ENCODE measurements at regions not wholly inside any gene's neighbourhood (a gene's known extent, or its start where the extent isn't known, plus 50 kb on each side); places are given as distances from the start of the nearest gene placed in this dataset.

- TF ChIP-seq CTCF (IDR thresholded peaks at IDR 0.05; ENCODE audit: insufficient read depth, low read length, severe bottlenecking): no peak
- H3K4me3 ChIP-seq (ENCODE audit: low read depth, low read length): no peak overlapping the region
- H3K27me3 ChIP-seq (ENCODE audit: control insufficient read depth, insufficient read depth, low read length): no peaks in the 10 kb centered on the region
- FAIRE-seq: no peak
- H3K36me3 ChIP-seq (ENCODE audit: control insufficient read depth, insufficient read depth, low read length): no peaks in the 10 kb centered on the region
- no peak for DNase-seq (ENCODE audit: low read depth)
Observed at GRCh38 chr1:238408737-238409136, 518.0 kb upstream of the ZP4 start.

- Histone ChIP-seq H3K4me3 (ENCODE audit: low read depth, low read length) (no peak overlapping the region), H3K36me3 (ENCODE audit: control insufficient read depth, insufficient read depth, low read length) (no peaks in the 10 kb centered on the region), H3K27me3 (ENCODE audit: control insufficient read depth, insufficient read depth, low read length) (no peaks in the 10 kb centered on the region)
- DNase-seq (ENCODE audit: low read depth) (no peak), FAIRE-seq (no peak)
- TF ChIP-seq CTCF (IDR thresholded peaks at IDR 0.05; ENCODE audit: insufficient read depth, low read length, severe bottlenecking): no peak
Observed at GRCh38 chr1:238406098-238406860, 515.6 kb upstream of the ZP4 start.

- no peak overlapping the region for H3K4me3 ChIP-seq (ENCODE audit: low read depth, low read length)
- no peak for FAIRE-seq
- no peak for TF ChIP-seq CTCF (IDR thresholded peaks at IDR 0.05; ENCODE audit: insufficient read depth, low read length, severe bottlenecking)
Observed at GRCh38 chr1:238404921-238405320, 514.2 kb upstream of the ZP4 start.

GRCh38 chr1:238404481-238404880 is 513.8 kb upstream of the ZP4 start:
- no peak for DNase-seq (ENCODE audit: low read depth)
- no peak for TF ChIP-seq CTCF (IDR thresholded peaks at IDR 0.05; ENCODE audit: insufficient read depth, low read length, severe bottlenecking)
- Histone ChIP-seq H3K36me3 (ENCODE audit: control insufficient read depth, insufficient read depth, low read length) (no peaks in the 10 kb centered on the region), H3K4me3 (ENCODE audit: low read depth, low read length) (no peak overlapping the region), H3K27me3 (ENCODE audit: control insufficient read depth, insufficient read depth, low read length) (no peaks in the 10 kb centered on the region)
- FAIRE-seq: no peak

More at GRCh38 chr1:238404921-238405320, 514.2 kb upstream of the ZP4 start:
- Histone ChIP-seq H3K36me3 (ENCODE audit: control insufficient read depth, insufficient read depth, low read length) (no peaks in the 10 kb centered on the region), H3K27me3 (ENCODE audit: control insufficient read depth, insufficient read depth, low read length) (no peaks in the 10 kb centered on the region)
- no peak for DNase-seq (ENCODE audit: low read depth)

GRCh38 chr1:238401144-238401543 is 510.4 kb upstream of the ZP4 start:
- H3K27me3 ChIP-seq (ENCODE audit: control insufficient read depth, insufficient read depth, low read length): no peaks in the 10 kb centered on the region
- H3K4me3 ChIP-seq (ENCODE audit: low read depth, low read length): no peak overlapping the region
- no peak for TF ChIP-seq CTCF (IDR thresholded peaks at IDR 0.05; ENCODE audit: insufficient read depth, low read length, severe bottlenecking)
- DNase-seq (ENCODE audit: low read depth) (no peak), FAIRE-seq (no peak)
- H3K36me3 ChIP-seq (ENCODE audit: control insufficient read depth, insufficient read depth, low read length): no peaks in the 10 kb centered on the region

- DNase-seq (ENCODE audit: low read depth) (no peak), FAIRE-seq (no peak)
- no peak for TF ChIP-seq CTCF (IDR thresholded peaks at IDR 0.05; ENCODE audit: insufficient read depth, low read length, severe bottlenecking)
- Histone ChIP-seq H3K27me3 (ENCODE audit: control insufficient read depth, insufficient read depth, low read length) (no peaks in the 10 kb centered on the region), H3K36me3 (ENCODE audit: control insufficient read depth, insufficient read depth, low read length) (no peaks in the 10 kb centered on the region), H3K4me3 (ENCODE audit: low read depth, low read length) (no peak overlapping the region)
Observed at GRCh38 chr1:238399558-238399957, 508.8 kb upstream of the ZP4 start.
